Ishikawa (cell line): ENCODE measurements at regions not wholly inside any gene's neighbourhood (a gene's known extent, or its start where the extent isn't known, plus 50 kb on each side); places are given as distances from the start of the nearest gene placed in this dataset.

Experiments
- CEBPB ChIP-seq: IDR thresholded peaks from 2 replicates; pipeline ENCODE4 v1.6.1; 2012
- CREB1 ChIP-seq: IDR thresholded peaks from 2 replicates; pipeline ENCODE4 v1.6.1; 2012; ENCODE audit warnings: low read depth
- EGR1 ChIP-seq: IDR thresholded peaks from 2 replicates; pipeline ENCODE4 v1.6.1; 2012
- EP300 ChIP-seq: IDR thresholded peaks from 2 replicates; pipeline ENCODE4 v1.6.1; 2012; ENCODE audit warnings: borderline replicate concordance
- FOXM1 ChIP-seq: IDR thresholded peaks from 2 replicates; pipeline ENCODE4 v1.6.1; 2012; ENCODE audit warnings: low read depth, borderline replicate concordance
- NFIC ChIP-seq: IDR thresholded peaks from 2 replicates; pipeline ENCODE4 v1.6.1; 2012
- RAD21 ChIP-seq: IDR thresholded peaks from 2 replicates; pipeline ENCODE4 v1.6.1; 2012; ENCODE audit warnings: low read depth
- TAF1 ChIP-seq: IDR thresholded peaks from 2 replicates; pipeline ENCODE4 v1.6.1; 2012; ENCODE audit warnings: low read depth, mild to moderate bottlenecking
- TCF12 ChIP-seq: IDR thresholded peaks from 2 replicates; pipeline ENCODE4 v1.6.1; 2012; ENCODE audit warnings: low read depth
- TEAD4 ChIP-seq: IDR thresholded peaks from 2 replicates; pipeline ENCODE4 v1.6.1; 2012
- YY1 ChIP-seq: IDR thresholded peaks from 2 replicates; pipeline ENCODE4 v1.6.1; 2012; ENCODE audit warnings: low read depth
- ZBTB7A ChIP-seq: IDR thresholded peaks from 2 replicates; pipeline ENCODE4 v1.6.1; 2012; ENCODE audit warnings: low read depth
- TF ChIP-seq, protein P1 (sequence below): IDR thresholded peaks from 2 replicates; pipeline ENCODE4 v1.6.1; 2012
- TF ChIP-seq, protein P2 (sequence below): IDR thresholded peaks from 2 replicates; pipeline ENCODE4 v1.6.1; 2012
- TF ChIP-seq, protein P3 (sequence below): IDR thresholded peaks from 2 replicates; pipeline ENCODE4 v1.6.1; 2012; ENCODE audit warnings: low read depth, mild to moderate bottlenecking

DNA sequence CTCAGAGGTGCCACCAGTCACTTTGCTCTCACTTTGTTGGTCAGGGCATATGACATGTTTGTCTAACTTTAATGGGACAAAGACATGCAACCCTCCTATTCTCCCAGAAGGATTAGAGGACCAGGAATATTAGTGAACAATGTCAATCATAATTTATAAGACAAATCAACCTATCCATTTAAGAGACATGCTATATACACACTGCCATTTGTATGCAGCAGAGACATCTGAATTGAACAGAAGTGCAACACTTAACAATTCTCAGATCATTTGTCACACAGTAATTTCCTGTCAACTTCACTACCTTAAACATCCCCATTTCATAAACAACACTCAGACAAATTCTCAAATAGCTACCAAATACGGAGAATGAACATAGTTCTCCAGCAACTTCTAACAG is 273.6 kb upstream of the RGMB start:
- TF ChIP-seq FOXM1 (no peak), RAD21 (no peak), TCF12 (no peak), CEBPB (no peak), CREB1 (no peak), TEAD4 (no peak), YY1 (no peak), EP300 (no peak), ZBTB7A (no peak), TAF1 (no peak), NFIC (no peak), EGR1 (no peak)
- TF ChIP-seq, protein P1, sequence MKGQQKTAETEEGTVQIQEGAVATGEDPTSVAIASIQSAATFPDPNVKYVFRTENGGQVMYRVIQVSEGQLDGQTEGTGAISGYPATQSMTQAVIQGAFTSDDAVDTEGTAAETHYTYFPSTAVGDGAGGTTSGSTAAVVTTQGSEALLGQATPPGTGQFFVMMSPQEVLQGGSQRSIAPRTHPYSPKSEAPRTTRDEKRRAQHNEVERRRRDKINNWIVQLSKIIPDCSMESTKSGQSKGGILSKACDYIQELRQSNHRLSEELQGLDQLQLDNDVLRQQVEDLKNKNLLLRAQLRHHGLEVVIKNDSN, result no peak
- TF ChIP-seq, protein P2, sequence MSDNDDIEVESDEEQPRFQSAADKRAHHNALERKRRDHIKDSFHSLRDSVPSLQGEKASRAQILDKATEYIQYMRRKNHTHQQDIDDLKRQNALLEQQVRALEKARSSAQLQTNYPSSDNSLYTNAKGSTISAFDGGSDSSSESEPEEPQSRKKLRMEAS, result no peak
- TF ChIP-seq, protein P3, sequence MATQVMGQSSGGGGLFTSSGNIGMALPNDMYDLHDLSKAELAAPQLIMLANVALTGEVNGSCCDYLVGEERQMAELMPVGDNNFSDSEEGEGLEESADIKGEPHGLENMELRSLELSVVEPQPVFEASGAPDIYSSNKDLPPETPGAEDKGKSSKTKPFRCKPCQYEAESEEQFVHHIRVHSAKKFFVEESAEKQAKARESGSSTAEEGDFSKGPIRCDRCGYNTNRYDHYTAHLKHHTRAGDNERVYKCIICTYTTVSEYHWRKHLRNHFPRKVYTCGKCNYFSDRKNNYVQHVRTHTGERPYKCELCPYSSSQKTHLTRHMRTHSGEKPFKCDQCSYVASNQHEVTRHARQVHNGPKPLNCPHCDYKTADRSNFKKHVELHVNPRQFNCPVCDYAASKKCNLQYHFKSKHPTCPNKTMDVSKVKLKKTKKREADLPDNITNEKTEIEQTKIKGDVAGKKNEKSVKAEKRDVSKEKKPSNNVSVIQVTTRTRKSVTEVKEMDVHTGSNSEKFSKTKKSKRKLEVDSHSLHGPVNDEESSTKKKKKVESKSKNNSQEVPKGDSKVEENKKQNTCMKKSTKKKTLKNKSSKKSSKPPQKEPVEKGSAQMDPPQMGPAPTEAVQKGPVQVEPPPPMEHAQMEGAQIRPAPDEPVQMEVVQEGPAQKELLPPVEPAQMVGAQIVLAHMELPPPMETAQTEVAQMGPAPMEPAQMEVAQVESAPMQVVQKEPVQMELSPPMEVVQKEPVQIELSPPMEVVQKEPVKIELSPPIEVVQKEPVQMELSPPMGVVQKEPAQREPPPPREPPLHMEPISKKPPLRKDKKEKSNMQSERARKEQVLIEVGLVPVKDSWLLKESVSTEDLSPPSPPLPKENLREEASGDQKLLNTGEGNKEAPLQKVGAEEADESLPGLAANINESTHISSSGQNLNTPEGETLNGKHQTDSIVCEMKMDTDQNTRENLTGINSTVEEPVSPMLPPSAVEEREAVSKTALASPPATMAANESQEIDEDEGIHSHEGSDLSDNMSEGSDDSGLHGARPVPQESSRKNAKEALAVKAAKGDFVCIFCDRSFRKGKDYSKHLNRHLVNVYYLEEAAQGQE, result no peak

DNA sequence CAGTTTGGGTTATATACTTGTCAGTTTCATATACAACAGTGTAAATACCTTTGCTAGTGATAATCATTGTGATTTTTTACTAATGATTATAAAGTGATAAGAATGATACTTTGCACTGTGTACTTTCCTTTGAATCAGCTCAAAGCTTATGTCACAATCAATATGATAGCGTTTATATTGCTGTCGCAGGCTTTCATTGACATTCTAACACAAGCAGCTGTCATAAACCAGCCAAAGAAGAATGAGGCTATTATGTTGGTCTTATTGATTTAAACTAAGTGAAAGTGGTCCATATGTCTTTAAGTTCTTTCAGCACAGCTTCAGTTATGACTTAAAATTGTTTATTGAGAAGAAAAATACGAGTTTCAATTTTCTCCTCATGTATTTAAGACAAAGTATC is 272.7 kb upstream of the RGMB start:
- no peak for TF ChIP-seq TCF12
- TF ChIP-seq, protein P1, result no peak
- no peak for TF ChIP-seq YY1
- TF ChIP-seq CREB1, result no peak
- TF ChIP-seq TEAD4, result no peak
- no peak for TF ChIP-seq TAF1
- no peak for TF ChIP-seq RAD21
- no peak for TF ChIP-seq ZBTB7A
- TF ChIP-seq NFIC, result no peak
- no peak for TF ChIP-seq EP300
- TF ChIP-seq EGR1, result no peak
- TF ChIP-seq, protein P3, result no peak
- no peak for TF ChIP-seq FOXM1

DNA sequence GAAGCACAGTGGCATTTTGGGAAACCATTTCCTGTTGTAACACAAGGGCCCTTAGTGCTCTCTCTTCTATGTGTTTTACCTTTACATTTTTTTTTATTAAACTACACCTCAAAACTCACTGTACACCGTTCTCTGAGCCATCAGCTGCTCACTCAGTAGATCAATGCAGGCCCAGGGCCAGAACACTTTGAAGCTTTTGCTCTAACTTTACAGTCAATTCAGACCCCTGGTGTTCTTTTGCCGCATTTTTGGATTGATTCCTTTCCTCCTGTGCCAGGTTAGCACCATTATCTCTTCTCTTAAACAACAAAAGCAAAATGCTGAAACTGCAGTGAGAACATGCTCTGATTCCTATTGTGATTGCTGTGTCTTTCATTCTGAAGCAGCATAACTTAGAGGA is 269.8 kb upstream of the RGMB start:
- TF ChIP-seq, protein P2, result no peak
- TF ChIP-seq CEBPB (no peak), CREB1 (no peak), ZBTB7A (no peak), YY1 (no peak)
- TF ChIP-seq, protein P3, result no peak
- TF ChIP-seq, protein P1, result no peak

DNA sequence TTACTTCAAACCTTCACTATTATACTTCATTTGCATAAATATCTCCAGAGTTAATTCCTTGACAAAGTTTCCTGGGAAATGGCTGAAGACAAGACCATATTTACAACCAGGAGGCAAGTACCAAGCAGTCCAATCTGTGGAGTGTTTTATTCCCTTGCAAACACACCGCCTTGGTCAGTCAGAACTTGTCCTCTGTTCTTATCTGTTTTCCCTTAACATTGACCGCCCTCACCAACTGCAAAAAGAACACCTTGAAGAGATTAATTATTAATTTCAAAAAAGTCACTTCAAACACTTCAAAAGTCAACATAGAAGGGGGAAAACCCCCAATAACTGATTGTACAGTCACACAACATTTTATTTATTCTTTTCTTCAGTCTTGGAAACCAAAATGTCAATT is 269.0 kb upstream of the RGMB start:
- no peak for TF ChIP-seq NFIC
- TF ChIP-seq EP300, result no peak
- no peak for TF ChIP-seq TCF12
- TF ChIP-seq, protein P3, result no peak
- TF ChIP-seq TEAD4, result no peak
- no peak for TF ChIP-seq TAF1
- TF ChIP-seq CEBPB, result no peak
- no peak for TF ChIP-seq CREB1
- TF ChIP-seq RAD21, result no peak
- no peak for TF ChIP-seq ZBTB7A
- no peak for TF ChIP-seq YY1
- TF ChIP-seq EGR1, result no peak
- TF ChIP-seq, protein P2, result no peak
- TF ChIP-seq, protein P1, result no peak
- no peak for TF ChIP-seq FOXM1
